PC-3 (cell line): ENCODE measurements at regions not wholly inside any gene's neighbourhood (a gene's known extent, or its start where the extent isn't known, plus 50 kb on each side); places are given as distances from the start of the nearest gene placed in this dataset.

Source experiments
- ATAC-seq: fragments of 200-7000 bp; cut with Tn5 transposase; 2 replicates; pipeline ENCODE4 v1.9.1; 2020; ENCODE audit warnings: mild to moderate bottlenecking, moderate library complexity
- BruUV-seq: library from RNA; stranded (reverse); fragments of 400-500 nt; replicated peaks from 2 replicates; lab custom pipeline; 2021; lab: Mats Ljungman, UMichigan
- CTCF ChIA-PET: fragments of 300-600 bp; sonication (Branson Sonifier 250); formaldehyde crosslinking; loops from one replicate; lab custom pipeline; 2022; ENCODE audit warnings: antibody characterized with exemption; lab: Charles Lee
- POLR2A ChIA-PET: fragments of 300-600 bp; sonication (Branson Sonifier 250); formaldehyde crosslinking; loops from one replicate; lab custom pipeline; 2022; ENCODE audit warnings: antibody characterized with exemption; ENCODE audit not compliant: unreplicated experiment; lab: Charles Lee
- DNase-seq: peaks from one replicate; pipeline ENCODE4 v3.0.0-alpha.2; 2015
- H2AFZ ChIP-seq: fragments of 300-600 bp; sonication (generic); 2 replicates; pipeline ENCODE4 v1.6.0; 2016; ENCODE audit warnings: antibody characterized with exemption, low read length
- H3F3A ChIP-seq: fragments of 300-600 bp; sonication (generic); one replicate; pipeline ENCODE4 v1.6.0; 2017; ENCODE audit warnings: antibody characterized with exemption, low read length, control low read depth, mild to moderate bottlenecking; ENCODE audit not compliant: unreplicated experiment
- H3K27ac ChIP-seq: fragments of 300-600 bp; sonication (generic); 2 replicates; pipeline ENCODE4 v1.5.1; 2016; ENCODE audit warnings: mild to moderate bottlenecking, low read length
- H3K27me3 ChIP-seq: fragments of 300-600 bp; sonication (generic); 2 replicates; pipeline ENCODE4 v1.6.1; 2016; ENCODE audit warnings: low read length, mixed read lengths
- H3K36me3 ChIP-seq: fragments of 300-600 bp; sonication (generic); 2 replicates; pipeline ENCODE4 v1.6.1; 2016; ENCODE audit warnings: low read depth, mixed run types, low read length, mixed read lengths
- H3K4me1 ChIP-seq: fragments of 300-600 bp; sonication (generic); 2 replicates; pipeline ENCODE4 v1.5.1; 2016; ENCODE audit warnings: low read length; ENCODE audit not compliant: insufficient read depth
- H3K4me2 ChIP-seq: fragments of 300-600 bp; sonication (generic); 2 replicates; pipeline ENCODE4 v1.6.0; 2016; ENCODE audit warnings: low read length
- H3K4me3 ChIP-seq: fragments of 300-600 bp; sonication (generic); 2 replicates; pipeline ENCODE4 v1.5.1; 2016; ENCODE audit warnings: mild to moderate bottlenecking, low read length, mixed read lengths
- H3K79me2 ChIP-seq: fragments of 300-600 bp; sonication (generic); 2 replicates; pipeline ENCODE4 v1.6.1; 2017; ENCODE audit warnings: low read length, mixed read lengths
- H3K9ac ChIP-seq: fragments of 300-600 bp; sonication (generic); 2 replicates; pipeline ENCODE4 v1.6.0; 2016; ENCODE audit warnings: mild to moderate bottlenecking, low read length
- H3K9me2 ChIP-seq: fragments of 300-600 bp; sonication (generic); replicated peaks from 2 replicates; pipeline ENCODE4 v1.6.1; 2016; ENCODE audit warnings: mixed run types, low read length, mixed read lengths
- H3K9me3 ChIP-seq: fragments of 300-600 bp; sonication (generic); 2 replicates; pipeline ENCODE4 v1.6.1; 2016; ENCODE audit warnings: low read length, mixed read lengths
- H4K20me1 ChIP-seq: fragments of 300-600 bp; sonication (generic); 2 replicates; pipeline ENCODE4 v1.6.1; 2016; ENCODE audit warnings: low read length, mixed read lengths
- EZH2 ChIP-seq: fragments of 300-600 bp; sonication (generic); IDR thresholded peaks from one replicate; pipeline ENCODE4 v1.6.1; 2017; ENCODE audit warnings: antibody characterized with exemption, mild to moderate bottlenecking, low read length; ENCODE audit not compliant: unreplicated experiment
- EZH2phosphoT487 ChIP-seq: fragments of 300-600 bp; sonication (generic); IDR thresholded peaks from 2 replicates; pipeline ENCODE4 v1.6.1; 2018; ENCODE audit warnings: mild to moderate bottlenecking, antibody characterized with exemption, low read length, borderline replicate concordance
- intact Hi-C: fragments of 100-400 bp; cut with micrococcal nuclease; formaldehyde crosslinking; loops from 2 replicates; pipeline ENCODE4 v1.9.0; 2023
- TF ChIP-seq, protein P1 (sequence below): fragments of 300-600 bp; sonication (generic); conservative IDR thresholded peaks from 2 replicates; pipeline ENCODE4 v1.5.1; 2017; ENCODE audit warnings: antibody characterized with exemption, low read depth, mild to moderate bottlenecking, low read length

DNA sequence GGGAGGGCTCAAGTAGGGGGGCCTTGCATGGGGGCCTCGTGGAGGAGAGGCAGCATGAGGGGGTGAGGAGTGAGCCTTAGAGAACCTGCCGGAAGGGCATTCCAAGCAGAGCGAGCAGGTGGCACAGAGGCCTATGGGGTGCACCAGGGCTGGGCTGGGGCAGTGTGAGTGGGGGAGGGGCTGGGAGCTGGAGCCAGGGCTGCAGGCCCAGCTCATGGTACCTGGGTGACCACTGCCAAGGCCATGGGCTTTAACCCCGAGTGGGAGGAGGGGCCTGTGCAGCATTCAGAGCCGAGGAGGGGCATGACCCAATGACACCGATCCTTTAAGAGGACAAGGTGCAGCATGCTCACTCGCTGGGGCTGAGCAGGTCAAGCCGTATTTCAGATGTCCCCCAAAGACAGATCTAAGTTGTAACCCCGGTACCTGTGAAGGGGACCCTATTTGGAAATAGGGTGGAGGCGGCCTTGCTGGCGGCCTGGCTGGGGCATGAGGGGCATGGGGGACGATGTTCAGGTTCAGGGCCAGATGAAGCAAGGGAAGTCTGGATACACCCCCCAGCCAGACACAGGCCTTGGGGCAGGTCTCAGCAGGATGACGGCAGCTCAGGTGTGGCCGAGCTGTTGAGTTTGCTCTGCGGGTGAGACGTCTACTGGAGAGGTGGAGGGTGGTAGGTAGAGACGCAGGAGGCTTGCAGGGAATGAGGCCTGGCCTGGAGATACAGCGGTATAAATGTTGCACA lies 137.0 kb downstream of the CPZ start:
- Histone ChIP-seq H3K9me2 (no peaks in the 10 kb centered on the region), H3K27me3 (peaks cover 18% of the 10 kb centered on the region), H3K4me1 (no peaks in the 10 kb centered on the region), H2AFZ (no peak overlapping the region), H3K9me3 (no peaks in the 10 kb centered on the region), H3K27ac (no peak overlapping the region), H3K4me2 (no peak overlapping the region), H3K79me2 (no peaks in the 10 kb centered on the region), H3F3A (no peaks in the 10 kb centered on the region), H3K36me3 (no peaks in the 10 kb centered on the region), H3K9ac (no peak overlapping the region), H3K4me3 (no peak overlapping the region), H4K20me1 (no peaks in the 10 kb centered on the region)
- ChIA-PET POLR2A (no interaction called here), CTCF (no interaction called here)
- ATAC-seq (no peak), DNase-seq (no peak)
- BruUV-seq, result no TSS peak
- TF ChIP-seq, protein P1, sequence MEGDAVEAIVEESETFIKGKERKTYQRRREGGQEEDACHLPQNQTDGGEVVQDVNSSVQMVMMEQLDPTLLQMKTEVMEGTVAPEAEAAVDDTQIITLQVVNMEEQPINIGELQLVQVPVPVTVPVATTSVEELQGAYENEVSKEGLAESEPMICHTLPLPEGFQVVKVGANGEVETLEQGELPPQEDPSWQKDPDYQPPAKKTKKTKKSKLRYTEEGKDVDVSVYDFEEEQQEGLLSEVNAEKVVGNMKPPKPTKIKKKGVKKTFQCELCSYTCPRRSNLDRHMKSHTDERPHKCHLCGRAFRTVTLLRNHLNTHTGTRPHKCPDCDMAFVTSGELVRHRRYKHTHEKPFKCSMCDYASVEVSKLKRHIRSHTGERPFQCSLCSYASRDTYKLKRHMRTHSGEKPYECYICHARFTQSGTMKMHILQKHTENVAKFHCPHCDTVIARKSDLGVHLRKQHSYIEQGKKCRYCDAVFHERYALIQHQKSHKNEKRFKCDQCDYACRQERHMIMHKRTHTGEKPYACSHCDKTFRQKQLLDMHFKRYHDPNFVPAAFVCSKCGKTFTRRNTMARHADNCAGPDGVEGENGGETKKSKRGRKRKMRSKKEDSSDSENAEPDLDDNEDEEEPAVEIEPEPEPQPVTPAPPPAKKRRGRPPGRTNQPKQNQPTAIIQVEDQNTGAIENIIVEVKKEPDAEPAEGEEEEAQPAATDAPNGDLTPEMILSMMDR, result no peak
- TF ChIP-seq EZH2phosphoT487 (no peak), EZH2 (no peak)
- intact Hi-C loops, result no loop called here

DNA sequence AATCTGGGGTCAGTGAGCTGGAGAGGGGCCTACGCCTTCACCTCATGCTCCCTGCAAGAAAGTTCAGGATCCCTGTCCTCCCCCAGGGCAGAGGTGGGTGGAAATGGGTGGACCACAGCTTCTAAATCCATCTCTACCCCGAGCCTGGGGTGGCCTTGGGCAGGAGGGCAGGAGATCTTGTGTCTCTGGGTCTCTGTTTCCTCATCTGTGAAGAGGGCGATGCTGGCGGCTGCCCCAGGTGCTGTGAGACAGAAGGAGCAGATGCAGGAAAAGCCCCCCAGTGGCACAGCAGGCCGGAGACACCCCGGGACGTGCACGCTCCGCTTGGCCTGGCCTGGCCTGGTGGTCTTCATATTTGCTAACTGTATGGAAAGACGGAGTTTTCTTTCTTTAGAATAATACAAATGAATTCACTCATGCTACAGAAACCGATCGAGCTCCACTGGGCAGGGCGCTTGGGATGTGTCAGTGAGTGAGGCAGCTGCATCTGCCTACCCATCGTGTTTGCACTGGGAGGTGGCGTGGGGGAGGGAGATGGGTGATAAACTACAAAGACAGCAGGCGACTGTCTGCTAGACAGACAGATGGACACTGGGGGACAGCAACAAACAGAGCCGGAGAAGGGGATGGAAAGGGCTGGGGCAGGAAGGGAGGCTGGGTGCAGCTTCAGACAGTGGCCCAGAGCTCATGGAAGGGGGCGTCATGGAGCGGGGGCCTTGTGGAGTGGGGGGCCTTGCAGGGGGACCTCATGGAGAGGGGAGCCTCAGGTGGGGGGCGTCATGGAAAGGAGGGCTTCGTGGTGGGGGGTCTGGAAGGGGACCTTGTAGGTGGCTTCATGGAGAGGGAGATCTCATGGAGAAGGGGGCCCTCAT lies 136.2 kb downstream of the CPZ start:
- ChIA-PET POLR2A (no interaction called here), CTCF (no interaction called here)
- Histone ChIP-seq H3F3A (no peaks in the 10 kb centered on the region), H3K36me3 (no peaks in the 10 kb centered on the region), H3K9me3 (no peaks in the 10 kb centered on the region), H2AFZ (no peak overlapping the region), H3K4me1 (no peaks in the 10 kb centered on the region), H3K27me3 (peaks cover 24% of the 10 kb centered on the region), H3K4me2 (no peak overlapping the region), H3K9ac (no peak overlapping the region), H4K20me1 (no peaks in the 10 kb centered on the region), H3K4me3 (no peak overlapping the region), H3K79me2 (no peaks in the 10 kb centered on the region), H3K27ac (no peak overlapping the region), H3K9me2 (no peaks in the 10 kb centered on the region)
- DNase-seq (no peak), ATAC-seq (no peak)
- TF ChIP-seq EZH2 (no peak), EZH2phosphoT487 (no peak)
- TF ChIP-seq, protein P1, result no peak
- BruUV-seq, result no TSS peak
- intact Hi-C loops, result no loop called here
